ENCODE measurements at regions not wholly inside any gene's neighbourhood (a gene's known extent, or its start where the extent isn't known, plus 50 kb on each side); places are given as distances from the start of the nearest gene placed in this dataset.

DNA sequence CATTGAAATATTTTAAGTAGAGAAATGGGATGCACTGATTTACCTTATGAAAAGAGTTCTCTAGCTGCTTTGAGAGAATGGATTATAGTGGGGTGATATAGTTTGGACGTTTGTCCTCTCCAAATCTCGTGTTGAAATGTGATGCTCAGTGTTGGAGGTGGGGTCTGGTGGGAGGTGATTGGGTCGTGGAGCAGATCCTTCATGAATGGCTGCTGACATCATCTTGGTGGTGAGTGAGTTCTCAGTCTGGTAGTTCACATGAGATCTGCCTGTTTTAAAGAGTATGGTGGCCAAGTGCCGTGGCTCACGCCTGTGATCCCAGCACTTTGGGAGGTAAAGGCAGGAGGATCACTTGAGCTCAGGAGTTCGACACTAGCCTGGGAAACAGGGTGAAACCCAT, 58.7 kb upstream of the SH3RF3 start:
- TF ChIP-seq, protein P1, sequence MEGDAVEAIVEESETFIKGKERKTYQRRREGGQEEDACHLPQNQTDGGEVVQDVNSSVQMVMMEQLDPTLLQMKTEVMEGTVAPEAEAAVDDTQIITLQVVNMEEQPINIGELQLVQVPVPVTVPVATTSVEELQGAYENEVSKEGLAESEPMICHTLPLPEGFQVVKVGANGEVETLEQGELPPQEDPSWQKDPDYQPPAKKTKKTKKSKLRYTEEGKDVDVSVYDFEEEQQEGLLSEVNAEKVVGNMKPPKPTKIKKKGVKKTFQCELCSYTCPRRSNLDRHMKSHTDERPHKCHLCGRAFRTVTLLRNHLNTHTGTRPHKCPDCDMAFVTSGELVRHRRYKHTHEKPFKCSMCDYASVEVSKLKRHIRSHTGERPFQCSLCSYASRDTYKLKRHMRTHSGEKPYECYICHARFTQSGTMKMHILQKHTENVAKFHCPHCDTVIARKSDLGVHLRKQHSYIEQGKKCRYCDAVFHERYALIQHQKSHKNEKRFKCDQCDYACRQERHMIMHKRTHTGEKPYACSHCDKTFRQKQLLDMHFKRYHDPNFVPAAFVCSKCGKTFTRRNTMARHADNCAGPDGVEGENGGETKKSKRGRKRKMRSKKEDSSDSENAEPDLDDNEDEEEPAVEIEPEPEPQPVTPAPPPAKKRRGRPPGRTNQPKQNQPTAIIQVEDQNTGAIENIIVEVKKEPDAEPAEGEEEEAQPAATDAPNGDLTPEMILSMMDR (IDR thresholded peaks at IDR 0.05; ENCODE audit: low read depth, low read length) = no peak
- TF ChIP-seq, protein P2, sequence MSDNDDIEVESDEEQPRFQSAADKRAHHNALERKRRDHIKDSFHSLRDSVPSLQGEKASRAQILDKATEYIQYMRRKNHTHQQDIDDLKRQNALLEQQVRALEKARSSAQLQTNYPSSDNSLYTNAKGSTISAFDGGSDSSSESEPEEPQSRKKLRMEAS (IDR thresholded peaks at IDR 0.05; ENCODE audit: low read depth, low read length) = no peak
